Peyer's patch (tissue), 4 donors: ENCODE measurements at regions not wholly inside any gene's neighbourhood (a gene's known extent, or its start where the extent isn't known, plus 50 kb on each side); places are given as distances from the start of the nearest gene placed in this dataset.

ENCODE experiments used
- DNase-seq, 3 donors: peaks; one replicate each; pipeline ENCODE4 v3.0.0-alpha.2; 2017 to 2019
- H3K27ac ChIP-seq, 4 donors: fragments of 200-600 bp; sonication (generic); one replicate each; pipeline ENCODE4 v1.5.1; 2016 to 2019
- H3K27me3 ChIP-seq, 2 donors: fragments of 200-600 bp; sonication (generic); one replicate each; pipeline ENCODE4 v1.5.1; 2019
- H3K36me3 ChIP-seq, 3 donors: fragments of 200-600 bp; sonication (generic); one replicate each; pipeline ENCODE4 v1.5.1; 2016 to 2019
- H3K4me1 ChIP-seq, 4 donors: fragments of 200-600 bp; sonication (generic); one replicate each; pipeline ENCODE4 v1.5.1; 2016 to 2019
- H3K4me3 ChIP-seq, 4 donors: fragments of 200-600 bp; sonication (generic); 1 replicate in 3 of 4; 2 replicates in 1 of 4; pipeline ENCODE4 v1.5.1; 2016 to 2019; ENCODE audit warnings: mild to moderate bottlenecking in 1 of 4
- H3K9me3 ChIP-seq, 4 donors: fragments of 200-600 bp; sonication (generic); one replicate each; pipeline ENCODE4 v1.5.1; 2016 to 2019; ENCODE audit warnings: mild to moderate bottlenecking in 1 of 4
- POLR2A ChIP-seq, 2 donors: fragments of 450-650 bp; IDR thresholded peaks; one replicate each; pipeline ENCODE4 v1.5.1; 2017; ENCODE audit warnings: antibody characterized with exemption in 2 of 2, mild to moderate bottlenecking in 2 of 2, moderate library complexity in 2 of 2
- TF ChIP-seq, protein P1 (sequence below), 6 experiments: fragments of 450-650 bp in 4 of 6; fragments of 200-600 bp in 2 of 6; sonication (generic) in 1 of 6; IDR thresholded peaks; one replicate each; pipeline ENCODE4 v1.5.1; 2017 to 2019; ENCODE audit warnings: antibody characterized with exemption in 6 of 6, mild to moderate bottlenecking in 3 of 6, moderate library complexity in 1 of 6

DNA sequence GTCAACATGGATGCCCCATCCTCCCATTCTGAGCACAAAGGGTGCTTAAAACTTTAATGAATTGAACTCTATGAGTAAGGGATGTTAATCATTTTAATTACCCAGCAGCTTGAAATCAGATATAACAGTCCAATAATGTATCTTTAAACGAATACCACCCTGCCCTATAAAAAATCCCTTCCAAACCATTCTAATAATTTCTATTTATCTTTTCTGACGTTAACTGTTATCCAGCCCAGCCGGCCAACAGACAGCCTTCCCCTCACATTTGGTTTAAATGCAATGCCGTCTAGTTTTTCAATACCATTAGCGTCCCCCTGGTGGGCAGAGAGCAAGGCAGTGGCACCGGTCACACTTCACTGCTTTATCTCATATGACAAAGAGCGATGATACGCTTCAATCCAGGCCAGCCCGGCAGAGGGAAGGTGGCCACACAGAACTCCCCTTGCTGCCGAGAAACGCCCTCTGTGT lies 402.2 kb upstream of the ZNF507 start:
- Histone ChIP-seq H3K27me3 (peaks cover 0 to 5% of the 10 kb centered on the region in 2 donors), H3K27ac (no peak overlapping the region)

DNA sequence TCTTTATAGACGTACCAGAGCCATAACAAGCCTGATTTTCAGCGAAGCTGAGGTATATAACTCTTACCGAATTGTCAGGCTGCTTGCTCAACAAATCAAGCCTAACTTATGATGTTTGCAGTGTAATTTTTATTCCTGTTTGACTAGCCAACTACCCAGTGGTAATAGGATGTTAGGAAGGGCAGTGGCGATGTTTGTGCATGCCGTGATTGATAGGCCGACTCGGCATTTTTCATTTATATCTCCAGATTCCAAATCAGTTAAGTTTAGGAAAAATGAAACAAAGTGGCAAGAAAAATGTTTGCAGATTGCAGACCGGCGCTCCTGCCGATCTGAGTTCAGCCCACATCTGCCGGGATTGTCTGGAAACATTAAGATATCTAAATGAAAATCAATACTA lies 401.6 kb upstream of the ZNF507 start:
- Histone ChIP-seq H3K9me3 (no peaks in the 10 kb centered on the region), H3K4me3 (no peak overlapping the region), H3K36me3 (no peaks in the 10 kb centered on the region), H3K4me1 (no peaks in the 10 kb centered on the region), H3K27me3 (peaks cover 0 to 5% of the 10 kb centered on the region in 2 donors), H3K27ac (no peak overlapping the region)
- DNase-seq, result no peak
- TF ChIP-seq, protein P1, sequence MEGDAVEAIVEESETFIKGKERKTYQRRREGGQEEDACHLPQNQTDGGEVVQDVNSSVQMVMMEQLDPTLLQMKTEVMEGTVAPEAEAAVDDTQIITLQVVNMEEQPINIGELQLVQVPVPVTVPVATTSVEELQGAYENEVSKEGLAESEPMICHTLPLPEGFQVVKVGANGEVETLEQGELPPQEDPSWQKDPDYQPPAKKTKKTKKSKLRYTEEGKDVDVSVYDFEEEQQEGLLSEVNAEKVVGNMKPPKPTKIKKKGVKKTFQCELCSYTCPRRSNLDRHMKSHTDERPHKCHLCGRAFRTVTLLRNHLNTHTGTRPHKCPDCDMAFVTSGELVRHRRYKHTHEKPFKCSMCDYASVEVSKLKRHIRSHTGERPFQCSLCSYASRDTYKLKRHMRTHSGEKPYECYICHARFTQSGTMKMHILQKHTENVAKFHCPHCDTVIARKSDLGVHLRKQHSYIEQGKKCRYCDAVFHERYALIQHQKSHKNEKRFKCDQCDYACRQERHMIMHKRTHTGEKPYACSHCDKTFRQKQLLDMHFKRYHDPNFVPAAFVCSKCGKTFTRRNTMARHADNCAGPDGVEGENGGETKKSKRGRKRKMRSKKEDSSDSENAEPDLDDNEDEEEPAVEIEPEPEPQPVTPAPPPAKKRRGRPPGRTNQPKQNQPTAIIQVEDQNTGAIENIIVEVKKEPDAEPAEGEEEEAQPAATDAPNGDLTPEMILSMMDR (IDR thresholded peaks at IDR 0.05), result no peak

More for the DNA sequence above, 402.2 kb upstream of the ZNF507 start:
- no peak overlapping the region for H3K4me3 ChIP-seq
- no peaks in the 10 kb centered on the region for H3K4me1 ChIP-seq
- TF ChIP-seq, protein P1 (IDR thresholded peaks at IDR 0.05), result no peak
- TF ChIP-seq POLR2A (IDR thresholded peaks at IDR 0.05), result no peak
- no peaks in the 10 kb centered on the region for H3K9me3 ChIP-seq
- H3K36me3 ChIP-seq, result no peaks in the 10 kb centered on the region
- DNase-seq, result no peak

DNA sequence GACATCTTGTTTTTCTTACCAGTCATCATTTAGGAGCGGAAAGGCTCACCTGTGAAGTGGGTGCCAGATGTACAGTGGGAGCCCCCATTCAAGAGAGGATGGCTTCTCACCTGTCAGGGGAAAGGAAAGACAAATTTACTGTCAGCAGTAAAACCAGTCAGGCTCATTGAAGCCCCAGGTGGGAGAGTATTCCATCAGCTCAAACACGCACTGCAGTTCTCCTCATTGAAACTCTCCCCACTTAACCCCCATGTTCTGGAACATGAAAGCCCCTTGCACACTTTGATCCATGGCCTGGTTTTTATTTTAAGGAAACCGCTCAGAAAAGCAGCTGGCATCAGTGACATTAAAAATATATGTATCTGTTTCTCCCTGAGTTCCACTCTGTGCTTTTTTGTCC lies 401.1 kb upstream of the ZNF507 start:
- H3K4me1 ChIP-seq, result no peaks in the 10 kb centered on the region
- H3K4me3 ChIP-seq, result no peak overlapping the region
- H3K36me3 ChIP-seq, result no peaks in the 10 kb centered on the region
- H3K9me3 ChIP-seq, result no peaks in the 10 kb centered on the region
- DNase-seq, result no peak
- H3K27me3 ChIP-seq, result peaks cover 0 to 5% of the 10 kb centered on the region in 2 donors
- H3K27ac ChIP-seq, result no peak overlapping the region
- TF ChIP-seq, protein P1 (IDR thresholded peaks at IDR 0.05), result no peak
- TF ChIP-seq POLR2A (IDR thresholded peaks at IDR 0.05), result no peak

DNA sequence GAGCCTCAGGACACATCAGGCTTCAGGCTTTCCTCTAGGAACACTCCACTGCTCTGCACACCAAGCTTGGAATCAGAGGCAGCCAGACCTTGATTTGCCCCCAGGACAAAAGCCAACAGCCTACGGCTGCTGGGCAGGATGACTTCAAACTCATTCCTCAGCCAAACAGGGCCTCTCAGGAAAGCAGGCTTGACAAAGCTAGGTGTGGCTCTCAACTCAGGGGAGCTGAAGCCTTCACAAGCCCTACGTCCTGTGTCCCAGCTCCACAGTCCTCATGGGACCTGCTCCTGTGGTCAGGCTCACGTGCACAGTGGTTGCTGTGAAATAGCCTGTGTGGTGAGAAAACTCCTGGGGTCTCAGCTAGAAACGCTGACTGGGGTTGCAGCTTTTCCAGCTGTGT lies 398.9 kb upstream of the ZNF507 start:
- H3K4me1 ChIP-seq, result no peaks in the 10 kb centered on the region
- H3K27ac ChIP-seq, result no peak overlapping the region
- no peak for TF ChIP-seq POLR2A (IDR thresholded peaks at IDR 0.05)
- TF ChIP-seq, protein P1 (IDR thresholded peaks at IDR 0.05), result no peak
- no peaks in the 10 kb centered on the region for H3K36me3 ChIP-seq
- no peak overlapping the region for H3K4me3 ChIP-seq
- H3K9me3 ChIP-seq, result no peaks in the 10 kb centered on the region
- H3K27me3 ChIP-seq, result peaks cover 0 to 5% of the 10 kb centered on the region in 2 donors
- DNase-seq, result no peak

DNA sequence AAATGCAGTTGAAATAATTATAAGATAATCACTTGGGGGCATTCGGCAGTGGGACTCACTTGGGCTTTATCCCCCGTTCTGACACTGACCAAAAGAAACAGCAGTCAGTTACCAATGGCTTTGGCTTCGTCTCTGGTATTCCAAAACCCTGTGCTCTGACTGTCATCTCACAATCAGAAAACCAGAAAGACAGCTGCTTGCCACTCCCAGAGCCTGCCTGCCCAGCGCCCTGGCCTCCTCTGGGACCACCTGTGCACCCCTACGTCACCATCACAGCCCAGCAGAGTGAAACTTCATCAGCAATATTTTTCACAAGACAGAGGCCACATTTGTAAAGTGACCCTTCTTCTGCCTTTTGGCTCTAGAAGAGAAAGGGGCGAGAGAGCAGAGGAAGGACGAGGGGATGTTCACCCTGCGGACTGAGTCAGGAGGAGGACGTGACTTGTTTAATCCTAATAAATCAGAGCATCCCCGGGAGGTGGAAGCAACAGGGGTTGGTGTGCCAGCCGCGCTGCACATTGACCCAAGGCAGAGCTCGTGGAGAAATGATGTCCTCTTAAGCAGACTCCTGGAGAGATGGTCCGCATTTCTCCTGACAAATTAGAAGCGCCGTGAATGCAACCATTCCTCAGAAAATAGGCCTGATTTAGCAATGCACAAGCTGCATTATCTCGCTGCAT lies 397.8 kb upstream of the ZNF507 start:
- TF ChIP-seq, protein P1 (IDR thresholded peaks at IDR 0.05), result no peak
- no peak for TF ChIP-seq POLR2A (IDR thresholded peaks at IDR 0.05)
- Histone ChIP-seq H3K36me3 (no peaks in the 10 kb centered on the region), H3K4me1 (no peaks in the 10 kb centered on the region), H3K27me3 (peaks cover 0 to 3% of the 10 kb centered on the region in 2 donors), H3K4me3 (no peak overlapping the region), H3K9me3 (peaks cover 0 to 6% (median 0%) of the 10 kb centered on the region in 4 donors), H3K27ac (no peak overlapping the region)
- no peak for DNase-seq
